ENCODE measurements at regions not wholly inside any gene's neighbourhood (a gene's known extent, or its start where the extent isn't known, plus 50 kb on each side); places are given as distances from the start of the nearest gene placed in this dataset.
"Not testable (repeated sequence)": the region's sequence is repeated elsewhere in the genome, so short reads cannot be mapped to it uniquely, and the experiment has no call there.

GRCh38 chr18:1436199-1436598 is 531.5 kb downstream of the ADCYAP1 start:
- TF ChIP-seq CTCF (conservative IDR thresholded peaks at IDR 0.05) = no peak
- Mint-ChIP-seq H3K4me3 (no peak overlapping the region), H3K4me1 (no peaks in the 10 kb centered on the region), H3K36me3 (ENCODE audit: low read depth) (no peaks in the 10 kb centered on the region), H3K27me3 (ENCODE audit: insufficient read depth) (no peaks in the 10 kb centered on the region), H3K9me3 (no peaks in the 10 kb centered on the region), H3K27ac (no peak overlapping the region)
- Histone ChIP-seq H3K27me3 (ENCODE audit: control insufficient read depth, insufficient read depth, low read length, poor library complexity, severe bottlenecking) (no peaks in the 10 kb centered on the region), H3K9me3 (ENCODE audit: control insufficient read depth, low read length) (no peaks in the 10 kb centered on the region), H3K27ac (ENCODE audit: low read depth, low read length) (no peak overlapping the region), H3K4me3 (ENCODE audit: low read length) (no peak overlapping the region), H3K4me1 (ENCODE audit: control insufficient read depth, insufficient read depth, low read length) (no peaks in the 10 kb centered on the region), H3K9ac (ENCODE audit: extremely low read depth, low read length, poor library complexity, severe bottlenecking) (no peak overlapping the region), H3K36me3 (ENCODE audit: control insufficient read depth, insufficient read depth, low read length) (no peaks in the 10 kb centered on the region)
- WGBS, 2 experiments (ENCODE audit: insufficient coverage in 1 of 2, insufficient read length in 1 of 2) = 92 to 100% methylated on average over 2 to 5 of the region's 5 CpGs
- DNase-seq = no peak

GRCh38 chr18:1438458-1438910 is 533.8 kb downstream of the ADCYAP1 start:
- Histone ChIP-seq H3K4me1 (ENCODE audit: control insufficient read depth, insufficient read depth, low read length) (no peaks in the 10 kb centered on the region), H3K9me3 (ENCODE audit: control insufficient read depth, low read length) (no peaks in the 10 kb centered on the region), H3K27me3 (ENCODE audit: control insufficient read depth, insufficient read depth, low read length, poor library complexity, severe bottlenecking) (no peaks in the 10 kb centered on the region), H3K27ac (ENCODE audit: low read depth, low read length) (no peak overlapping the region), H3K36me3 (ENCODE audit: control insufficient read depth, insufficient read depth, low read length) (no peaks in the 10 kb centered on the region), H3K4me3 (ENCODE audit: low read length) (no peak overlapping the region), H3K9ac (ENCODE audit: extremely low read depth, low read length, poor library complexity, severe bottlenecking) (no peak overlapping the region)
- Mint-ChIP-seq H3K9me3 (no peaks in the 10 kb centered on the region), H3K27ac (no peak overlapping the region), H3K4me1 (no peaks in the 10 kb centered on the region), H3K36me3 (ENCODE audit: low read depth) (no peaks in the 10 kb centered on the region), H3K4me3 (no peak overlapping the region), H3K27me3 (ENCODE audit: insufficient read depth) (no peaks in the 10 kb centered on the region)
- 83 to 85% methylated on average over 6 to 8 of the region's 8 CpGs for WGBS, 2 experiments (ENCODE audit: insufficient coverage in 1 of 2, insufficient read length in 1 of 2)
- no peak for DNase-seq
- TF ChIP-seq CTCF (conservative IDR thresholded peaks at IDR 0.05) = no peak

GRCh38 chr18:1438967-1439366 is 534.3 kb downstream of the ADCYAP1 start:
- no peaks in the 10 kb centered on the region for H3K4me1 Mint-ChIP-seq
- Histone ChIP-seq H3K27me3 (ENCODE audit: control insufficient read depth, insufficient read depth, low read length, poor library complexity, severe bottlenecking) (no peaks in the 10 kb centered on the region), H3K9ac (ENCODE audit: extremely low read depth, low read length, poor library complexity, severe bottlenecking) (no peak overlapping the region), H3K4me1 (ENCODE audit: control insufficient read depth, insufficient read depth, low read length) (no peaks in the 10 kb centered on the region), H3K27ac (ENCODE audit: low read depth, low read length) (no peak overlapping the region), H3K36me3 (ENCODE audit: control insufficient read depth, insufficient read depth, low read length) (no peaks in the 10 kb centered on the region), H3K9me3 (ENCODE audit: control insufficient read depth, low read length) (no peaks in the 10 kb centered on the region), H3K4me3 (ENCODE audit: low read length) (no peak overlapping the region)
- 86 to 91% methylated on average over 1 to 3 of the region's 3 CpGs for WGBS, 2 experiments (ENCODE audit: insufficient coverage in 1 of 2, insufficient read length in 1 of 2)
- no peaks in the 10 kb centered on the region for H3K36me3 Mint-ChIP-seq (ENCODE audit: low read depth)
- no peak overlapping the region for H3K4me3 Mint-ChIP-seq
- H3K27ac Mint-ChIP-seq = no peak overlapping the region
- DNase-seq = no peak
- H3K27me3 Mint-ChIP-seq (ENCODE audit: insufficient read depth) = no peaks in the 10 kb centered on the region
- TF ChIP-seq CTCF (conservative IDR thresholded peaks at IDR 0.05) = no peak
- no peaks in the 10 kb centered on the region for H3K9me3 Mint-ChIP-seq

- H3K9me3 Mint-ChIP-seq; H3K4me3 Mint-ChIP-seq; H3K9me3 ChIP-seq (ENCODE audit: control insufficient read depth, low read length); H3K9ac ChIP-seq (ENCODE audit: extremely low read depth, low read length, poor library complexity, severe bottlenecking); H3K27ac ChIP-seq (ENCODE audit: low read depth, low read length); H3K4me3 ChIP-seq (ENCODE audit: low read length); H3K27me3 ChIP-seq (ENCODE audit: control insufficient read depth, insufficient read depth, low read length, poor library complexity, severe bottlenecking); H3K27ac Mint-ChIP-seq; DNase-seq; H3K4me1 ChIP-seq (ENCODE audit: control insufficient read depth, insufficient read depth, low read length); H3K4me1 Mint-ChIP-seq; H3K36me3 Mint-ChIP-seq (ENCODE audit: low read depth); H3K36me3 ChIP-seq (ENCODE audit: control insufficient read depth, insufficient read depth, low read length); H3K27me3 Mint-ChIP-seq (ENCODE audit: insufficient read depth): not testable (repeated sequence)
- 92% methylated on average over 1 of the region's 2 CpGs; no CpG with 5 or more reads in 1 of the 2 experiments for WGBS, 2 experiments (ENCODE audit: insufficient coverage in 1 of 2, insufficient read length in 1 of 2)
Observed at GRCh38 chr18:1444062-1444461, 539.4 kb downstream of the ADCYAP1 start.
